NCI-H510A (cell line): ENCODE measurements at regions not wholly inside any gene's neighbourhood (a gene's known extent, or its start where the extent isn't known, plus 50 kb on each side); places are given as distances from the start of the nearest gene placed in this dataset.
"Not testable (repeated sequence)": the region's sequence is repeated elsewhere in the genome, so short reads cannot be mapped to it uniquely, and the experiment has no call there.

ENCODE experiments used
- DNase-seq: peaks from one replicate; lab custom pipeline; 2025; lab: John Stamatoyannopoulos, UW

DNA sequence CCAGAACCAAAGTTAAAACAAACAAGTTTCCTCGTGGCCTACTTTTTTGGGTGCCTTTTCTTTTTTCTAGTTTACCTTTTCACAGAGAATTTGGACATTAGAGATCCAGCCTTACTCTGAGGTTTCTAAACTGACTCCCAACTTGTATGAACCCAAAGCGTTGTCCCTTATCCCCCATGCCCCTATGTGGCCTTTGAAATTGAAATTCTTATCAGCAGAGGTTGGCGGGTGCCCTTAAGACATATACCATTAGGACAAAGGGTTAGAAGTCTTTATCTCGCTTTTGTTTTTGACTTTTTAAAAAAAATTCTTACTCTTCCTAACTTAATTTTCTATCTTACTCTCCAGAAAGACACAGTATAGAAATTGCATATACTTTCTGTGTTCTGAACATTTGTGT lies 76.3 kb upstream of the C7orf33 start:
- DNase-seq = no peak

DNA sequence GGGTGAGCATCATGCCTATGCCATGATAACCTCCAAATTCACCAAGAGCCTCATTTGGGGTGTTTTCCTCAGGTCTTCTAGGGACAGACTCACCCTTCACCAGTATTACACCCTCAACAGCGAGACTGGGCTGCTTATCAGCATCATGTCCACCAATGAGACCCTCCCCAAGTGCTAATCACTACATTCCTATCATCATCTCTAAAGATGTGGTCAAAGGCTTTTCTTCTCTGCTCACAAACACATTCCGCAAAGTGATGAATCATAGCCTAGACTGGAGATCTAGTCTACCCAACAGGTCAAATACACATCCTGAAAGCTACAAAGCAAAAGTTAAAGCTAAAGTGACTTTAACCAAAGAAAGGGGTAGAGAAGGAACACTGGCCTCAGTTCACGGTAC lies 75.3 kb upstream of the C7orf33 start:
- DNase-seq = no peak

DNA sequence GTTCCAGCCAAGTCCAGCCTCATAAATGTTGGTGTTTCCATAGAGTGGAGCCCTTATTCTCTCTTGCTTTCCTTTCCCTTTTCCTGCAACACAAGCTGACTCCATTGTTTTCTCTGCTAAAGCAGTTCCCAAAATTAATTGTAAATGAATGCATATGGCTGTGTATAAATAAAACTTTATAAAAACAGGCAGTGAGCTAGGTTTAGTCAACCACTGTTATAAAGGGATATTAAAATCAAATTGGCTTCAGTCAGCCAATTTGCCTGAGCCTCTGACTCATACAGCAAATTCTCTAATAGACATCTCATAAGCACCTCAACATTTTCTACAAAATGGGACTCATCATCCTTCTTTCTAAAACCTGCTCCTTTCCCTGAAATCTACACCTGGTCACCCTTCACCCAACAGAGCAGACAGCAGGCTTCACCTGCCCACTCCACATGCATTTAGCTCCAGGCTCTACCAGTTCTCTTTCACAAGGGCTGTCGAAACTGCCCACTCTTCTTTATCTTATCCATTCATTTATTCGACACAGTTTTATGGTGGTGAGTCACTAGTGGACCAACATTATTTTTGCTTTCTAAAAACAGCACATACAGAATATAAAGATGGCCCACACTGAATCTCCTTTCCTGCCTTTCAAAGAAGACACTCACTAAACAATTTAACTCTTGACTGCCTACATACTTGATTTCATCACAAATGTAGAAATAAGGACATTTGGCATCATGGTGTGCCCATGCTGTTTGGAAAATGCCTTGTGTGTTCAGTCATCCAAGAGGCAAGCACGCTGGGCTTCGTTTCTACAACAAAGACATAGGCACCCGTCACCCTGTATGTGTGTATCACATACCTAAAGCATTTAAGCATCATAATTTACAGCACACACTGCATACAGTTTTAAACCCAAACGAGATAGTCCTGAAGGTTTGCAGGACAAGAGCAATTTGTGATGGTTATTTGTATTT lies 74.6 kb upstream of the C7orf33 start:
- no peak for DNase-seq

DNA sequence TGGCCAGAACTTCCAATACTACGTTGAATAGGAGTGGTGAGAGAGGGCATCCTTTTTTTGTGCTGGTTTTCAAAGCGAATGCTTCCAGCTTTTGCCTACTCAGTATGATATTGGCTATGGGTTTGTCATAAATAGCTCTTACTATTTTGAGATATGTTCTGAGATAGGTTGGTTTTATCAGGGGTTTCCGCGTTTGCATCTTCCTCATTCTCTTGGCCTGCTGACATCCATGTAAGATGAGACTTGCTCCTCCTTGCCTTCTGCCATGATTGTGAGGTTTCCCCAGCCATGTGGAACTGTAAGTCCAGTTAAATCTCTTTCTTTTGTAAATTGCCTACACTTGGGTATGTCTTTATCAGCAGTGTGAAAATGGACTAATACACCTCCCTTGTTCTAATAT lies 71.2 kb upstream of the C7orf33 start:
- DNase-seq = not testable (repeated sequence)

DNA sequence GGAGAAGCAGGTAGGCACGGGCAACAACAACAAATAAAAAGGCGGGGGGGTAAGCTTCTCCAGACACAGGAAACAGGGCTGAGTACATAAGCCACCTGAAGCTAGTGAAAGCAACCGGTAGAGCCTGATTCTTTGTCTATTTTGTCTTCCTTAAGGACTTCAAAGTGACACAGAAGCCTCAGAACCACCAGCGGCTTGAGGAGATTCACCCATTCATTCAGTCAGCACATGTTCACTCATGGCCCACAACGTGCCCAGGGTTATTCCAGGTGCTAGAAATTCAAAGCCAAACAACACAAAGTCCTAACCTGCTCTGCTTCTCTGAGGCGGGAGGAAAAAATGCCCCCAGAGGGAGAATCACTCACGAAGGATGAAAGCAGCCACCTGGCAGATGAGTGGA lies 69.3 kb upstream of the C7orf33 start:
- DNase-seq = no peak

DNA sequence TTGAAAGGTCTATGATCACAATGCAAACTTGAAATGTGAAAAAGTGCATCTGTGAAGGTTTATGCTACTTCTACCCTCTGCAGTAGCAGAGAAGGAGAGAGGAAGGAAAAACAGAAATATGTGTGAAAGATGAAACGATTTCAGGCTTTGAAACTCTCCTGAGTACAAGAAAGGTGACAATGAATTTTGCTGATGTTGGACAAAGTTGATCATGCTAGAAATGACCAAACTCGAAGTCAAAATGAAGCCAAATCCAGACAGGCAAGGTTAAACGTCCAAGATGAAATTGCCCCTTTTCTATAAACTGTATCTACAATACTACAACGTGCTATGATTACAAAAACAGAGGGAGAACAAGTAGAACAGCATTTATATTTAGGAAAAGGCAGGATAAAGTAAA lies 67.0 kb upstream of the C7orf33 start:
- no peak for DNase-seq

DNA sequence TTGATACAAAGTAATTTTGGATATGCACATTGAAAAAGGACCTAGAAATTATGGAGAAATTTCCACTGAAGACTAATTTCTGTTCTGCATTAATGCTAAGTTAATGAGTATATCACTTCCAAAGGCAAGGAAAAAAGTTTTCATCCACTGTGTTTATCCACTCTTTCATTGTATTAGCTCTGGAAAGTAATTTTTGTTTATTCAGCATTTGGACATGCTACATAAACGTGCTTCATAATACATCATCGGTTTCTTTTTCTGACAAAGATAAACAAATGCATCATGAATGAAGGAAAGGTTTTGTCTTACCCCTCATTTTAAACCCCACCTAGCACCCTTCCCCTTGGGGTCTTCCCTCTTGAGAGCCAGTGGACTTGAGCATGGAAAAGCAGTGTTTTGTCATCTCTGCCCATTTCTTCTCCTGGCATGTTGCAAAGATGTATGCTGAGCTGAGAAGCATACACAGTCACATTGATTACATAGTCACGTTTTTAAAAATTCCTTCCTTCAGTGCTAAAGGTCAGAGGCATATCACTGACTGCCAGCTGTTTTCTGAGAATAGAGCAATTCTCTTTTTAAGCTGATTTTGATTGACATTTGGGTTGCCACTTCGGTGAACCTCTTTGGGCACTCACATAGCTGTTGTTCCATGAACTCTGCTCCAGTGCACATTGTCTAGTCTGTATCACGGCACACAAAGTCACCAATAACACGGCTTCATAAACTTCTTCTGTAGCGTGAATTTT lies 65.9 kb upstream of the C7orf33 start:
- no peak for DNase-seq

DNA sequence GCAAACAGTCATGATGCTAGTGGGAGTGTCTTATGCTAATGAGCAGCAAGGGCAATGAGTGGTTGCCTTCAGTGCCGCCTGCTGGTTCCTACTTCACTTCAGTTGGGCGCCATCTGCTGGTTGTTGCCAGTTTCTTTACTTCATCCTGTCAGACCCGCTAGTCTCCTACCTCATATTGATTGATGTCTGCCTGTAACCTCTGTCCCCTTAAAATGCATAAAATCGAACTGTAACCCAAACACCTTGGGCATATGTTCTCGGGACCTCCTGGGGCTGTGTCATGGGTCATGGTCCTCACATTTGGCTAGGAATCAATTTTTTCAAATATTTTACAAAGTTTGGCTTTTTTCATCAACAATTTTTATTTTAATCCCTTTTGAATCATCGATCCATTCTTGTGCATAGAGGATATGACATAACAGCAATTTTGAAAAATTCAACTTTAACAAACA lies 62.8 kb upstream of the C7orf33 start:
- DNase-seq = peak; percentile 3

DNA sequence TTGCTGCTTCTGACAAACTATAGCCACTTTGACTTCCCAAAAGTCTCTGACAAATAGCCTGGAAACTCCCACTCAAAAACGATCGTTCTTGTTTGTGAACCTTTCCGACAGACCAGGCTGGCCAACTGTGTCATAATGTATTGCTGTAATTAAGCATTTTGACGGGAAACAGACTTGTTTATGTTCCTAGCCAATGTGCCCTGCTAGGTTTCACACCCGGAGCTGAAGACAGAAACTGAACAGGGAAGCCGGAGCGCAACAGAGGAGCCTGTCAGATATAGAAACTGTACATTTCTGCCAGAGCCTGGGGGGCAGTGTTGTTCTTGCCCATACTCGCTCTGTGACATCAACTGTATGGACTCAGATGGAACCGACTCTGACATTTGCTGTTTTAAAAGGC lies 55.3 kb upstream of the C7orf33 start:
- no peak for DNase-seq

DNA sequence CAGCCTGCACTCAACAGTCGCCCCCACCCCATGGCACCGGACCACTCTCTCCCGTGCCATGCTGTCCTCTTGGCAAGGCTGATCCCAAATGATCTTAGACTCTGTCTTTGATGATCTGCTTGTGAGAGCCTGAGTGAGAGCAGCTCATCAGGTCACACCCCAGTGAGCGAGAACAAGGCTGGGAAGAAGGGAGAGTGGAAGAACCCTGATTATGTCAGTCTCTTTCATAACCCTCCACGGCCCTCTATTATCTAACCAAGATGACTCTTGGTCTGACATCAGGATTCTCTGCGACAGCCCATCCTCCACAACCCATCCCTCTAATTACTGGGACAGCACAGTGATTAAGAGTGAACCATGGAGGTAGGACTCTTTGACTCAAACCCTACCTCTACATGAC lies 53.1 kb upstream of the C7orf33 start:
- DNase-seq = no peak

DNA sequence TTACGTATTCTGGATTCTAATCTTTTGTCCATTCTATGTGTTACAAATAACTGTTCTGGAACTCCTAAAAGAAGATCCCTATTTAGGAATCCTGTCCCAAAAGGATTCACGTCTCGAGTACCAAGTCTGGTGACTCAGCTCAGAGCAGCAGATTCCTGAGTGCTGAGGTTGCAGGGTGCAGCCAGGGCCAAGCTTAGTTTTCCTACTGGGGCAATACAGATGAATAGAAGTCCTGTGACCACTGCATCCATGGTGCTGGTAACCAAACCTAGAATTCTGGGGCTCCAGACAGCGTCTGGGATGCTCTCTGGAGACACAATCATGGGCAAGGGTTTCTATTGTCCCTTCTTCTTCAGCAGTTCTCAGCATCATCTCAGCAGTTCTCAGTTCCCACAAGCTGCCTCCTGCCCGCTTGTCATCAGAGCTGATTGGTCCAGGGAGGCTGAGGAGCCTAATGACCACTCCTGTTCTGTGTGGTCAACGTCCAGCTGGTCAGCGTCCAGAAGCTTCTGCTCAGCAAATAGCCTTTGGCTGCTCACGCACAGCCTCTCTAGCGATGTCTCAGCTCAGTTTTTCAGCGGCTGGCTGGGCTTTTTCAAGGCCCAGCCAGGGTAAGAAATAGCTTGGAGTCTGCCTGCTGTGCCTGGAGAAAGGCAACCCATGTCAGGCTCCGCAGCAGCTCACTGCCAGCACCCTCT lies 50.4 kb upstream of the C7orf33 start:
- no peak for DNase-seq
